Umbilical cord (tissue), 1 donor: ENCODE measurements at regions not wholly inside any gene's neighbourhood (a gene's known extent, or its start where the extent isn't known, plus 50 kb on each side); places are given as distances from the start of the nearest gene placed in this dataset.
"Not testable (repeated sequence)": the region's sequence is repeated elsewhere in the genome, so short reads cannot be mapped to it uniquely, and the experiment has no call there.

Experiments
- DNase-seq: peaks from one replicate; pipeline ENCODE4 v3.0.0-alpha.2; 2015; ENCODE audit warnings: low spot score

DNA sequence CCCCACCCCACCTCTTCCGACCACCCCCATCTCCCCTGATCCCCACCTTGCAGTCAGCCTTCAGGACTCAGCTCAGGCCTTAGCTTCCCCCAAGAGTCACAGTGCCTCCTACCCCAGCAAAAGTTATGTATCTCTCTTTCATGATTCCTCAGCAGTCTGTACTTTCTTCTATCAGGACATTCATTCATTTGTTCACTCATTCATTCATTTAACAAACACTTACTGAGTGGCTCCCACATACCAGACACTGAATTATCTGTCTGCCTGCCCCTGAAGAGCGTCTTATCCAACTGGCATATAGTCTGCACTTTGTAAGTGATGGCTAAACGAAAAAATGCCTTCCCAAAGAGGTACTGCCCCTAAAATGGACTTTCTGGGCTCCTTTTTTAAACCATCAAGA, 114.4 kb upstream of the SLC35F3 start:
- no peak for DNase-seq

GRCh38 chr1:233790662-233791371, 113.7 kb upstream of the SLC35F3 start:
- DNase-seq, result peak; percentile 73

- DNase-seq, result no peak
Observed at GRCh38 chr1:233791372-233791703, 113.1 kb upstream of the SLC35F3 start.

GRCh38 chr1:233791721-233792120, 112.8 kb upstream of the SLC35F3 start:
- DNase-seq, result no peak

DNA sequence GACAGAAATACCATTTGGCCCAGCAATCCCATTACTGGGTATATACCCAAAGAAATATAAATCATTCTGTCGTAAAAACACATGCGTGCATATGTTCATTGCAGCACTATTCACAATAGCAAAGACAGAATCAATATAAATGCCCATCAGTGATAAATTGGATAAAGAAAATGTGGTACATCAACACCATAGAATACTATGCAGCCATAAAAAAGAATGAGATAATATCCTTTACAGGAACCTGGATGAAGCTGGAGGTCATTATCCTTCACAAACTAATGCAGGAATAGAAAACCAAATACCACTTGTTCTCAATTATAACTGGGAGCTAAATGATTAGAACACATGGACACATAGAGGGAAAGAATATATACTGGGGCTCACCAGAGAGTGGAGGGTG, 109.6 kb upstream of the SLC35F3 start:
- no peak for DNase-seq

- no peak for DNase-seq
Observed at GRCh38 chr1:233796146-233796783, 108.2 kb upstream of the SLC35F3 start.

DNA sequence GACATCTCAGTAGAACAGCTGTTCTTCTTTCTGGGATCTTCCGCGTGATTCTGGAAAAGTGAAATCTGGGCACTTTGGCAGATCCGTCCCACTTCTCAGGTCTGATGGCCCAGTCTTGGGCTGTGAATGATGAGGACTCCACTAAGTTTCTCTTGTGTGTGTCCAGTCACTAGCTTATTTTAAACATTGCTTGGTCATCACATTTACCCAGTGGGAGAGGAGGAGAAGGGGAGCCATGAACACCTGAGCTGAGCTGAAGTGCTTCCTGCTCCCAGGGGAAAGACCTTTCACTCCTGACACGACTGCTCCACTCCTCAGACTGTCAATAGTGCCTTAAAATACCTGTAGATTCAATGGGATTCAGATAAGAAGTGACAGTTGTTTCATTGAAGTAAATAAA, 101.9 kb upstream of the SLC35F3 start:
- no peak for DNase-seq

DNA sequence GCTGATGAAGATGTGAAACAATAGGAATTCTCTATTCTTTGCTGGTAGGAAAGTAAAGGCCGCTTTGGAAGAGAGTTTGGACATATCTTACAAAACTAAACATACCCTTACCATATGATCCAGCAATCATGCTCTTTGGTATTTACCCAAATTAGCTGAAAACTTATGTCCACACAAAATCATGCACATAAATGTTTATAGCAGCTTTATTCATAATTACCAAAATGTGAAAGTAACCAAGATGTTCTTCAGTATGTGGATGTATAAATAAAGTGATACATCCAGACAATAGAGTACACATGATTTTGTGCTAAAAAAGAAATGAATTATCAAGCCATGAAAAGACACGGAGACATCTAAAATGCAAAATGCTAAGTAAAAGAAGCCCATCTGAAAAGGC, 98.7 kb upstream of the SLC35F3 start:
- no peak for DNase-seq

DNA sequence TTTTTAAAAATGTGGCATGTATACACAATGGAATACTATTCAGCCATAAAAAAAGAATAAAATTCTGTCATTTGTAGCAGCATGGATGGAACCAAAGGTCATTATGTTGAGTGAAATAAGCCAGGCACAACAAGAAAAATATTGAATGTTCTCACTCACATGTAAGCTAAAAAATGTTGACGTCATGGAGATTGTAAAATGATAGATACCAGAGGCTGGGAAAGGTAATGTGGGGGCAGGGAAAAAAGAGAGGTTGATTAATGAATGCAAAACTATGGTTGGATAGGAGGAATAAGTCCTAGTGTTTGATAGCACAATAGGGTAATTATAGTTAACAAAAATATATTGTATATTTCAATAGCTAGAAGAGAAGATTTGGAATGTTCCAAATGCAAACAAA, 89.1 kb upstream of the SLC35F3 start:
- DNase-seq, result no peak

DNA sequence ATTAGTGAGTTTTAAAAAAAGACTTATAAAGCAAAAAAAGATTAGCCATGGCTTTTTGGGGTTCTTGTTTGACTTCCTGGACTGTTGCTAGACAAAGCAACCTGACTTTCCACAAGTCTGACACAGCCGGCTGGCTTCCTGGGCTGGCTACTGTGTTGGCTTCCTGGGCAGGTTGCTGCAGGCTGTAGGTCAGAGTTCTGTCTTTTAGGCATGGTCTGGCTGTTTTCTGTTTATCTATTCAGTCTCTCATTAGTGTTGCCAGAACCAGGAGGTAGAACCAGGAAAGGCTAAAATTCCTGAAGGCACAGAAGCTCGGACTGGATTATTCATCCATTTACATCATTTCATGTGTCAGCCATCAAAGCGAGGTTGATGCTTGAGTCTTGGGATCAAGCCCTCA, 88.6 kb upstream of the SLC35F3 start:
- DNase-seq, result no peak

DNA sequence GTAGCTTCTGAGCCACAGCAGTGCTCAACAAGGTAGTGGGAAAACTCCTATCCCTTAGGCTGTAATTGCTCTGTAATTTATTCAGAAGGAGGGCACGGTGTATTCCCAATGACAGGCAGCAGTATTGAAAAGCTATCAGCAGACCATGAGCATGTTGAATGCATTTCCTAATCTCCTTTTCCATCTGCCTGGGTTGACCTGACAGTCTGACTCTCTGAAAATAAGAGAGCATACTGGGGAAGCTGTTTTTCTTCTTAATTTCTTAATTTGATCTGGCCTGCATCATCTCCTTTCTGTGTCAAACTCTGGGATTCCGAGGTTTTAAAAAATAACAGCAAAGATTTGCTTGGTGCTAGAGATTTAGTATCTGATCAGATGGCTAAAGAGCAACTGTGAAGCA, 88.1 kb upstream of the SLC35F3 start:
- no peak for DNase-seq

DNA sequence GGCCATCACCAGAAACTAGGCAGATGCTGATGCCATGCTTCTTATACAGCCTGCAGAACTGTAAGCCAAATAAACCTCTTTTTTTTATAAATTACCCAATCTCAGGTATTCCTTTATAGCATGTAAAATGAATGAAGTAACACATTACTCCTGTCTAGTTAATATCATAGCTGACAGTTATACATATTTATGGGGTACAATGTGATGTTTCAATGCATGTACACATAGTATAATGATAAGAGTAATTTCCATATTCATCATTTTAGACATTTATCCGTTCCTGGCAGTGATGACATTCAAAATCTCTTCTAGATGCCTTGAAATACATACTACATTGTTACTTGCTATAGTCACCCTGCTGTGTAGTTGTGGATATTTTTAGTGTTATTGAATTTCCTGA, 85.4 kb upstream of the SLC35F3 start:
- no peak for DNase-seq

DNA sequence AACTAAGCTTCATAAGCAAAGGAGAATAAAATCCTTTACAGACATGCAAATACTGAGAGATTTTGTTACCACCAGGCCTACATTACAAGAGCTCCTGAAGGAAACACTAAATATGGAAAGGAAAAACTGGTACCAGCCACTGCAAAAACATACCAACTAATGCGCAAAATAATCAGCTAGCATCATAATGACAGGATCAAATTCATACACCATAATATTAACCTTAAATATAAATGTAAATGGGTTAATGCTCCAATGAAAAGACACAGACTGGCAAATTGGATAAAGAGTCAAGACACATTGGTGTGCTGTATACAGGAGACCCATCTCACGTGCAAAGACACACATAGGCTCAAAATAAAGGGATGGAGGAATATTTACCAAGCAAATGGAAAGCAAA, 80.3 kb upstream of the SLC35F3 start:
- DNase-seq, result not testable (repeated sequence)

DNA sequence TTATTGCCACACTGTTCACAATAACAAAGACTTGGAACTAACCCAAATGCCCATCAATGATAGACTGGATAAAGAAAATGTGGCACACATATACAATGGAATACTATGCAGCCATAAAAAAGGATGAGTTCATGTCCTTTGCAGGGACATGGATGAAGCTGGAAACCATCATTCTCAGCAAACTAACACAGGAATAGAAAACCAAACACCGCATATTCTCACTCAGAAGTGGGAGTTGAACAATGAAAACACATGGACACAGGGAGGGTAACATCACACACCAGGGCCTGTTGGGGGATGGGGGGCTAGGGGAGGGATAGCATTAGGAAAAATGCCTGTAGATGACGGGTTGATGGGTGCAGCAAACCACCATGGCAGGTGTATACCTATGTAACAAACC, 76.5 kb upstream of the SLC35F3 start:
- not testable (repeated sequence) for DNase-seq

DNA sequence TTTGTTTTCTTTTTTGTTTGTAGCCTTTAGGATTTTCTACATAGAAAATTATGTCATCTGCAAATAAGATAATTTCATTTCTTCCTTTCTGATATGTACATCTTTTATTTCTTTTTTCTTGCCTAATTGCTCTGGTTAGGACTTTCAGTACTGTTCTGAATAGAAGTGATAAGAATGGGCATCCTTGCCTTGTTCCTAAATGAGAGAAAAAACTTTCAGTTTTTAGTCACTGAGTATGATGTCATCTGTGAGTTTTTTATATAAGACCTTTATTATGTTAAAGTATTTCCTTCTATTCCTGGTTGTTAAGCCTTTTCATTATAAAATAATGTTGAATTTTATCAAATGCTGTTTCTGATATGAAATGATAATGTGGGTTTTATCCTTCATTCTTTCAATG, 76.0 kb upstream of the SLC35F3 start:
- DNase-seq, result no peak

DNA sequence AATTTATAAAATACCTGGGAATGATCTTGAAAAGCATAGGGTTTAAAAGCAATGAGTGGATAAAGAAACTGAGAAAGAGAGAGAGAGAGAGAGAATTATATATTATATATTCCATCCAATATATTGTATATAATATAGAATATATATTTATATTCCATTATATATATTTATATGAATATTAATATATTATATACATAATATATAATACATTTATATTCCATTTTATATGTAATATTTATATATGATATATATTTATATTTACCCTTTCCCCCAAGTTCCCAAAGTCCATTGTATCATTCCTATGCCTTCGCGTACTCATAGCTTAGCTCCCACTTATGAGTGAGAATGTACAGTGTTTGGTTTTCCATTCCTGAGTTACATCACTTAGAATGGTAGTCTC, 69.9 kb upstream of the SLC35F3 start:
- DNase-seq, result no peak

DNA sequence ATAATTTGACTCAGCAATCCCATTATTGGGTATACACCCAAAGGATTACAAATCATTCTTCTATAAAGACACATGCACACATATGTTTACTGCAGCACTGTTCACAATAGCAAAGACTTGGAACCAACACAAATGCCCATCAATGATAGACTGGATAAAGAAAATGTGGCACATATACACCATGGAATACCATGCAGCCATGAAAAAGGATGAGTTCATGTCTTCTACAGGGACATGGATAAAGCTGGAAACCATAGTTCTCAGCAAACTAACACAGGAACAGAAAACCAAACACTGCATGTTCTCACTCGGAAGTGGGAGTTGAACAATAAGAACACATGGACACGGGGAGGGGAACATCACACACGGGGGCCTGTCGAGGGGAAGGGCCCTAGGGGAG, 66.3 kb upstream of the SLC35F3 start:
- not testable (repeated sequence) for DNase-seq

DNA sequence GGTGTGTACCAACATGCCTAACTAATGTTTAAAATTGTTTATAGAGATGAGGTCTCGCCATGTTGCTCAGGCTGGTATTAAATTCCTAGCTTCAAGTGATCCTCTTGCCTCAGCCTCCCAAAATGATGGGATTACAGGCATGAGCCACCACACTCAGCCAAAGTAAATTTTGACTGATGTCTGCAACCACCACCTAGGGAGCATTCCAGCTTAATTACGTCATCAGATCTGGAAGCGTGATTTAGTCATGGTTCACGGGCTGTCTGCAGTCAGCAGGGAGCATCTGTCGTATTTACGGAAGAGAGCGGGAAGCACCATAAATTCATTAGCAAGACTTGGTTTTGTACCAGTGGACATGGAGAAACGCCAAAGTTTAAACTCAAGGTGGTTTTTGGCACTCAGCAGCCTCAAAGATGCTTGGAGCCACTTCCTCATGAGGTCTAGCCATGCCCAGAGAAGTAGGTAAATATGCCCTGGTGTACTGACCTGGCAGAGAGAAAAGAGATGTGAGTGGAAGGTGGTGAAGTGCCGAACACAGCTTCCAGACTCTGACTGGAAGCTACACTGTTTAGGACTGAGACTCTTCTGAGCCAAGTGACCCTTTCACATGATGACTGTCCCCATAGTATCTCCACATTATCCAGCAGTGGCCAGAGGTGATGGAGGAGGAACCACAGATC, 60.8 kb upstream of the SLC35F3 start:
- no peak for DNase-seq

DNA sequence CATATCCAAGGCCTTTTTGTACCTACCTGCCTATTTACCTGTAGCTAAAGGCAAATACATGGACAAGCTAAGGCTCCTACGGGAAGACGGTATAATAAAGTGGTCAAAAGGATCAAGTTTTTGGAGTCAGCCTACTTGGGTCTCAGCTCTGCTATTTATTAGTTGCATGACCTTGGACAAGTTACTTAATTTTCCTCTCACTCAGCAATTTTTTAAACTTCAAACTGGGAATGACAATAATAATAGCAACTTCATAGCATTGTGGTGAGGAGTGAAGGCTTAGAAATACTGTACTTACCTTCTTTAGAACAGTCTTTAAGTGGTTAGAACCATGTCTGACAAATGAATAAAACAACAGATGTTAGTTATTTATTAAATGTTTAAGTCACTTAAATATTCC, 60.2 kb upstream of the SLC35F3 start:
- DNase-seq, result no peak

DNA sequence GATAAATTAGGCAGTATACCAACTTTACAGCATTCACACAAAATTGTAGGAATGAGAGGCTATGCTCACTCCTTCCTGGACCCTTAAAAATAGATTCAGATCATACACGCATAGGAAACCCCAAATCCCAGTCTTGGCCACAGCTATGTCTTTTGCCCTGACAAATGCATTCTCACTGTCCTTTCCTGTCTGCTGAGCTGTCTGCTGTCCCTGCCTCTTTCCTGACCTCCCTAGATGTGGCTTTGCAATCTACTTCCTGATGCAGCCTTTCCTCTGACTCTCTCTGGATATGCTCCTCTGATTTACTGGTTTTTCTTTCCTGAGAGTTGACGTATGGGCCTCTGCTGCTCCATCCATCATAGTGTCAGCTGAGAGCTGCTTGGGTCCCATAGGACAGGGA, 59.8 kb upstream of the SLC35F3 start:
- no peak for DNase-seq
